ENCODE measurements at regions not wholly inside any gene's neighbourhood (a gene's known extent, or its start where the extent isn't known, plus 50 kb on each side); places are given as distances from the start of the nearest gene placed in this dataset.
A peak's percentile ranks its signal among the peaks of the same experiment; 100 is the strongest.
"Not testable (repeated sequence)": the region's sequence is repeated elsewhere in the genome, so short reads cannot be mapped to it uniquely, and the experiment has no call there.

DNA sequence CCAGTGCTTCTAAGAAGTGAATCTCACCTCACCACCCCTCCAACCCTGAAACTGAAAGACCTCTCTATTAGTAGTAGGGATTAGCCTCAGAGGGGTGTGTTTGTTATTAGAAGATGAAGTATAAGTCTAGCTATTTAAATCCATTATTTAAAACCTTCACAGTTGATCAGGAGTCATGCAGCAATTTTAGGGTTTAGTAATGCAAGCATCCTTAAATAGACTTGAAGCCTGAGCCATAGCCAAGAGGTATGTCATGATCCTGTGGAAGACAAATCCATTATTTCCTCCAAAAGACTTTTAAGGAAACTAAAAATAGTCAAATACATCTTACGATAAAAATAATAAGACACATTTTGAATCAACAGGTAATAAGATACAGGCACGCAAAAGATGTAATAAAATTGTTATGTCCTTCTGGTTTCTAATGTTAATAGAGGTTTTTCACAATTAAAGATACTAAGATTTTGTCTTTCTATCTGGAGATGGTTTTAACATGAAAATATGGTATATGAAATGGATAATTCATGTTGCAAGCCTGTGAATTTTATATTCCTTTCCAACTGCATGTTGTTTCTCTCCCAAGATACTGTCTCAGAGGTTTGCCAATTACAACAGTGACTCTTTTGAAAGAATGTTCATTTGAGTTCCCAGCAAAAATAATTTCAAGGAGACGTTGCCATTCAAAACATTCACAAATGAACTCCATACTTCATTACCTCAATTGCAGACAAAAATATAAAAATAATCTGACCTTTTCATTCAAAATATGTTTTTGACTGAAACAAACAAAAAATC lies 68.0 kb downstream of the LUZP4 start:
- DNase-seq, result peak; percentile 31

DNA sequence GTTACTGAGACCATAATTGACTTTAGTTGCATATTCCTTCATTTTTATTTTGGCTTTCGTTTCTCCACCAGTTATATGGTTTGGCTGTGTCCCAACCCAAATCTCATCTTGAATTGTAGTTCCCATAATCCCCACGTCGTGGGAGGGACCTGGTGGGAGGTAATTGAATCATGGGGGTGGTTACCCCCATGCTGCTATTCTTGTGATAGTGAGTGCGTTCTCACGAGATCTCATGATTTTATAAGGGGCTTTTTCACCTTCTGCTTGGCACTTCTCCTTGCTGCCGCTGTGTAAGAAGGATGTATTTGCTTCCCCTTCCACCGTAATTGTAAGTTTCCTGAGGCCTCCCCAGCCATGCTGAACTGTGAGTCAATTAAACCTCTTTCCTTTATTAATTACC lies 70.0 kb downstream of the LUZP4 start:
- not testable (repeated sequence) for DNase-seq

DNA sequence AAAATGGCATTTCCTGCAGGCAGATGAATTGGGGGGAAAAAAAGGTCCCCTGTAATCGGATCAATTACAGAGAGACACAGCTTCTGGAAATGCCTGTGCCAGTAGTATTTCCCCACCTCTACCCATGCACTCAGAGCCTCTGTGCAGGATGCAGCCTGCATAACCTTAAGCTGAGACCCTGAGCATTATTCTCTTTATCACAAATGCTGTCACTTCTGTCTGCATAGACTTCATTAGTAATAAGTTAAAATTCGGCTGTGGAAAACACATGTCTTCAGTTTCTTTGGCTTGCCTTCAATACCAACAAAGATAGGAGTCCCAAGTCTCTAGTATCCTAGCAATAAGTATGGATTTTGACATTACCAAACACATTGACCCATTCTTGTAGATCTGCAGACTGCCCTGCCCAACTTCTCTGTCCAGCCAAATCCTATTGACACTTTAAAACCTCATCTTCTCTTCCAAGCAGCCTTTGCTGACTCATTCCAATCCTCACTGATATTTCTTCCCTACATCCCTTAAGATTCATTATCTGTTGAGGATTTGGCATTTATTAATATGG lies 70.8 kb downstream of the LUZP4 start:
- DNase-seq, result no peak

DNA sequence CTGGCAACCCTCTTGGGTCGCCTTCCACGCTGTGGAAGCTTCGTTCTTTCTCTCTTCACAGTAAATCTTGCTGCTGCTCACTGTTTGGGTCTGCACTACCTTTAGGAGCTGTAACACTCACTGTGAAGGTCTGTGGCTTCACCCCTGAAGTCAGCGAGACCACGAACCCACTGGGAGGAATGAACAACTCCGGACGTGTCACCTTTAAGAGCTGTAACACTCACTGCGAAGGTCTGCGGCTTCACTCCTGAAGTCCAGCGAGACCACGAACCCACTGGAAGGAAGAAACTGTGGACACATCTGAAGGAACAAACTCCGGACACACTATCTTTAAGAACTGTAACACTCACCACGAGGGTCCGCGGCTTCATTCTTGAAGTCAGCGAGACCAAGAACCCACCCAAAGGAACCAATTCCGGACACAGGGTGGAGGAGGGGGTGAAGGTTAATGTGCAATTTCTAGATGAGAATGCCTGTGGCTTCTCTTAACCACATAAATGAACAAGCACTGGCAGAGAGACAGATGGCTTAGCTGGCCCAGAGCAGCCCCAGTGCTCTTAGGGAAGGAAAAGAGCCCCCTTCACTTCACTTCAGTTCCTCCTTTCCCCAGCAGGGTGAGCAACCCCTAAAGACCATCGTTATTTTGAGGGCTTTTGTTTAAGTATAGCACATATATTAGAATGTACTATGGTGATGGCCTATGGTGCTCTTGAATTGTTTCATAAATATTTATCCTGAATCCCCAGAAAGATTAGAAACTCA lies 73.0 kb downstream of the LUZP4 start:
- no peak for DNase-seq

DNA sequence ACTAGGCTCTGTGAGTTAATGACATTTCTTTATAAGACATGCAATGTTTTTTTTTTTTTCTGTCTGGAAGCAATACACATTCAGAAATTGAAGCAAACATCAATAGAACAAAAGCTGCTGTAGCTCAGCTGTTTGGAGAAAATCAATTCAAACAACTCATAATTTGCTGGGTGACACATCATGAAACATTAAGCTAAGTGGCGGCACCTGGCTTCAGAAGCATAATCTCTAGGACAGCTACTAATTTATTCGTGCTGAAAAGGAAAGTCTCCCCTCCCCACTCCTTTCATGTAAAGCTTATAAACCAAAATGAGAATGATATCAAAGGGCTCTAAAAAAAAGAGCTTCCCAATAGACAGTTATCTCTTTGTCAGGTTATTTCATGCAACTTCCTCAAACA lies 73.9 kb downstream of the LUZP4 start:
- DNase-seq, result no peak

DNA sequence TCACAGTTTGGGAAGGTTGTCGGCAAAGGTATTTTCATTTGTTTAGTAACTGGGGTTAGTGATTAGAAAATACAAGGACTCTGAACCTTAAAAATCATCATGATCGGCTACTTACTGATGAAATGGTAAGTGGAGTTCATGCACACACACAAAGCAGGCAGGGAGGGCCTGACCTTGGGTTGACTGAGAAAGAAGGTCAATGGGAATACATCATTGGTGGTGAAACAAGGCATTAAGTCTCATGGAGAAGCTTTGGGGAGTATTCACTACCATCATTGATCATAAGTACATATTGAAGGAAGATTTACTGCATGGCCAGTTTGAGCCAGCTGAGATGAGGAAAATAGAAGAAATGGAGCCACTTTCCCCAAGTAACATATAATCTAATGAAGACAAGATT lies 74.4 kb downstream of the LUZP4 start:
- DNase-seq, result no peak

DNA sequence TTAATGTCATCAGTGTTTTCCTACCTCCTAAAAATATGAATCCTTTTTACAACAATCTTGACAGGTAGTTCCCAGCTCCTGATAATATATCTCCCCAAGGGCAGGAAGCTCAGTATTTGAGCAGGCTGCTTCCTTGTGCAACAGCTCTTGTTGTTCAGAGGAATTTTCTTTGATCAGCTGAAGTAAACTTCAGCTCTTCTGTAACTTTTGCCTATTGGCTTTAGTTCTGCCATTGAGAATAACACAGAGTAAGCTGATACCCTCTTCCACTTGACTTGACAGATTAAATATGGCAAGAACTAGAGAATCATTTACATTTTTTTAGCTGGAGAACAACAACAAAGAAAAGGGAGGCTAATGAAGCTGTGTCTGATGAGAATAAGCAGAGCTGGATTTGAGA lies 75.2 kb downstream of the LUZP4 start:
- DNase-seq, result no peak

DNA sequence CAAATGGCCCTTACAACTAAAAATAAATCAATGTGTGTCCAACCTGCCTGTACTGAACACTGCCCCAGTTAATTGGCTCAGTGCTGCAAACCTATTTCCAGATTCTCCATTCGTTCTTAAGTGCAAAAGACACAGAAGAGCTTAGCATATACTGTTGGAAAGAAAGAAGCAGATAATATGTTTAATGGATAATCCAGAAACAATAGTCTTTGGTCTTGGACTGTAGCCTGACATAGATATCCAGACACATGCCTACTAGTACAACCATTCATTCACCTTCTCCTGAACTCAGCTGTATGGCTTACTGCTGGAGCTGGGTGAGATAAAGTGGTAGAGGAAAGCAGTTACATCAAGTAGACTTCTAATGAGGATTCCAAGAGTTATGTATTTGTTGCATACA lies 77.0 kb downstream of the LUZP4 start:
- DNase-seq, result no peak

DNA sequence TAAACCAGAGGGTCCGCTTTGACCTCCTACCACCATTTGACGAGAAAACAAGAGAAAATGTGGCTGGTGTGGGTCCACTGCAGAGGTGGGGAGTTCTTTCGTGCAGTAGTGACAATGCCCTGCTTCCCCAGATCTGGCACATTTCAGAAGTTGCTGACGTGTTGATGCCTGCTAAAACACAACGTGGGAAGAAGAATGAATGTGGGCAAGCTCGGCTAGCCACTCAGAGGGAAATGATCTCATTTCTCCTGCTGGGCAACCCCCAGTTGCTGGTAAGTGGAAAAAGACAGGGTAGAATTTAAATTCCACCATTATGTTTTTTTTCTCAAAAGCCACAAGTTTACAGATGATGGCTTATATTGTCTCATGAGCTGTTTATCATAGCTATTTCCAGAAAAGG lies 77.9 kb downstream of the LUZP4 start:
- DNase-seq, result peak; percentile 32

DNA sequence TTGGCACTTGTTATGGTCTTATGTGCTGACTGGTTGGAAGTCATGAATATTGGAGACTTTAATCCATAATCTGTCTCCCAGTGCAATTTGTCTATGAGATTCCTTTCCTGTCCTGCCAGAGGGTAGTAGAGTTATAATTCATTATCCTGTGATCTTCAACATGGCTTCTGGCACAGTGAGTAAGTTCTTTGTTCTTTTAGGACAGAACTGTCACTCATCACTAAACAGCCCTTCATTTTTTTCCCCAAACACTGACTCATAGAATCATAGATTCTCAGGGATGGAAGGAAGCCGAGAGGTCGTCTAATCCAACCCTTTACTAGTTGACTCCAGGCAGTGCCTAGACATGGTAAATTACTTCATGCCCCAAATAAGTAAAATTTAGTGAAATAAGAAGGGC lies 78.4 kb downstream of the LUZP4 start:
- DNase-seq, result no peak

DNA sequence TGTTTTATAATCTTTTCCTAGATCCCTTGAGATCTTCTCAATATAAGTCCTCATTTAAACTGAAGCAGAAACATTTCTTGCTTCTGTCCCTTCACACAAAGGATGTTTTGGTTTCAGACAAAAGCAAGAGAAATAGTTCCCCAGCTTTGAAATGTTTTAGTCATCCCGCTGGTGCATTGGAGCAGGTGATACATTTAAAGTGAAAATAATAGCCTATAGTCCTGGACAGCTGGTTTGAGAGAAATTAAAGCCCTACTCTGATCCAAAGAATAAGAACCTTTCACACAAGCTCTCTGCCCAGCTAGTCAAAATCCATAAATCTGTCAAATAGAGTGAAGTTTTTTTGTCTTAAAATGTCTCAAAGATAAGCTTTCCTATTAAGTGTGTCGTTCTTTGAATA lies 79.4 kb downstream of the LUZP4 start:
- no peak for DNase-seq

DNA sequence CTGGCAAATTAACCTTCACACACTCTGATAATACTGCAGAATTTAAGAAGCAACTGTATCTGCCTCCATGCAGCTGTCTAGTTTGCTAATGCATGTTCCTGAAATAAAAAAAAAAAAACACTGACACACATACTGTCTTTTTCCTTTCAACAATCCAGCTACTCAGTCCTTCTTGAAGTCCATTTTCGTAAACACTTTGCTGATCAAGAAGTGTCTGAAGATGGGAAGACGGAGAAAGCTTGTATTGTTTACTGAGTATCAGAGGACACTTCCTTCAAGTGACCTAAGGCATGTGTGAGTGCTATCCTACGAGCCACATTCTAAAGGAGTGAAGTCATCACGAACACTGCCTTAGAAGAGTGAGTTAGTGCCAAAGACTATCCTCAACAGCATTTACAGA lies 82.6 kb downstream of the LUZP4 start:
- no peak for DNase-seq

DNA sequence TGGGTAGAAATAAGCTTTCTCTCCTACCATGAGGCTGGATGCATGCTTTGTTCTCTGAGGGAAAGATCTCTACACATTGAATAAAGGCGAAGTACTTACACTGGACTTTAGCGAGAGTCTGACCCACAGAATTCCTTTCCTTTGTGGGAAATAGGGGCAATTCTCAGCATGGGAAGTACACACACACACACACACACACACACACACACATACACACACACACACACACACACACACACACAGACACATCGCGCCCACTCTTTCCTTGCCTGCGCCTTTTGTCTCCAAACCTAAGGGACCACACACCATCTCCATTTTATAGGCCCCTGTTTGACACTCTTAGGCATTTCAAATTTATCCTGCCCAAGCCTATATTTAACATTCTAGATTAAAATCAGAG lies 83.8 kb downstream of the LUZP4 start:
- DNase-seq, result no peak

DNA sequence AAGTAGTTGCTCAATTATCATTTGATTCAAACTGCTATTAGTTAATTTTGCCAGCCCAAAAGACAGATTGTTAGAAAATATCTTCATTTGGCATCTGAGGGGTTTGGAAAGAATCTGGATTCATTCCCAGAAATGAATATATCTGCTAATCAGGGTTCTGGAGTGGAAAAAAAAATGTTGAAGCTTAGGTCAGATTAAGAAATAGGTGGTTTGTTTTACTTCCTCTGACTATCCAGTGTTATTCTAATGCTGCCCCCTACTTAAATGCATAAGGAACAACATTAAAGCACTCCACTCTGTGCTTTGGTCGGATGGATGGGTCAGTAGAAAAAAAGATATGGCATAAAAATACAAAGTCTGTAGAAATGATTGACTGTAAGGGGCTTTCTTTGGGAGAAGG lies 89.0 kb downstream of the LUZP4 start:
- no peak for DNase-seq

DNA sequence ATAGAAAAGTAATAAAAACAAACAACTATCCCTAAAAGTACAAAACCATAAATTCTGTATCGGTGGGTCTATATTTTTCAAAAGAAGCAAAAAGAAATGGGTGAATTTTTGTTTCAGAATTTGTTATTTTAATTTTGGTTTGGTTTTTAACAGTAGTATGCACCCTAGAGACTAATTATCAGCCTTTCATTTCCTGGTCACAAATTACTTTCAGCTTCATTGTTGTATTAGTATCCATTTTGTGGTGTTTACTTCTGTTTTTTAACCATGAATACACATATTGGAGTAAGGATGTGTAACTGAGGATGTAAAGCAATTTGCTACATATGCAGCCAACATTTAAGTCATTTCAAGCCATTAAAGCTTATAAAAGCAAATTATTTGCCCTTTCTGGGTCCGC lies 97.8 kb downstream of the LUZP4 start:
- no peak for DNase-seq

DNA sequence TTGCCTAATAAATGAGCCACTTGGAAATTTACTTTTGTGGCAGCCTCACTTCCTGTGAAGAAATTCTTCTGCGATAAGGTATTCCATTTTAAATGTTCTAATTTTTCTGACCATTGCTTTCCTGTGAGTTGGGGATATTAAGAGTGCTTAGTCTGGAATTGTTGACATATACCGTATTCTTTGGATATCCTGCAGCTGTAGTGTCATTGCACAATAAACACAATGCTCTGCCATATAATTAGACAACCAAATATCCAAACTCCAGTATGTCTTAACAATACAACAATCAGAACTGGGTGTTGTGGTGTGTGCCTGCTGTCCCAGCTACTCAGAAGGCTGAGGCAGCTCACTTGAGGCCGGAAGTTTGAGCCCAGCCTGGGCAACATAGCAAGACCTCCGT lies 99.4 kb downstream of the LUZP4 start:
- DNase-seq, result no peak

DNA sequence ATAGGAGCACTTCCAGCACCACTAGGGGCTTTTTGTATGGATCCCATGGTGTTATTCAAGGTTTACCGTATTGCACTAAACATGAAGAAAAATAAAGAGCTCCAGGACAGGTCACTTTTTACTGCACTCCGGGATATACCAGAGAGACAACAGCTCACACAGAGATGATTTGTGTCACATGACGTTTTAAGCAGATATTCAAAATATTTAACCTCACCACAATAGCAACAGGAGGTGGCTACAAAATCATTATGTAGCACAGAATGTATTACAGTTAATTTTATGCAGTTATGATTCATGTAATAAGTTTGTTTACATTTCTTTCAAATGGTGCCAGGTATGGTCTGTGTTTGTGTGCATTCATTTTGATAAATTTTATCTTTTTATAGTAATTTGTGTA lies 100.6 kb downstream of the LUZP4 start:
- DNase-seq, result no peak

DNA sequence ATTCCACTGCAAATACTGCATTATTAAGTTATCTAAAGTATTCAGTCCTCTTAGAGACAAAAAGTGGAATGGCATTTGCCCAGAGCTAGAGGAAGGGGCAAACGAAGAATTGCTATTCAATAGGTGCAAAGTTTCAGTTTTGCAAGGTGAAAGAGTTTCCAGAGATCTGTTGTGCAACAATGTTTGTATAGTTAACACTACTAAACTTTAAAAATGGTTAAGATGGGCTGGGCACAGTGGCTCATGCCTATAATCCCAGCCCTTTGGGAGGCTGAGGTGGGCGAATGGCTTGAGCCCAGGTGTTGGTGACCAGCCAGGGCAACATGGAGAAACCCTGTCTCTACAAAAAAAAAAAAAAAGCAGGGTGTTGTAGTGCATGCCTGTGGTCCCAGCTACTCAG lies 102.5 kb downstream of the LUZP4 start:
- DNase-seq, result no peak

DNA sequence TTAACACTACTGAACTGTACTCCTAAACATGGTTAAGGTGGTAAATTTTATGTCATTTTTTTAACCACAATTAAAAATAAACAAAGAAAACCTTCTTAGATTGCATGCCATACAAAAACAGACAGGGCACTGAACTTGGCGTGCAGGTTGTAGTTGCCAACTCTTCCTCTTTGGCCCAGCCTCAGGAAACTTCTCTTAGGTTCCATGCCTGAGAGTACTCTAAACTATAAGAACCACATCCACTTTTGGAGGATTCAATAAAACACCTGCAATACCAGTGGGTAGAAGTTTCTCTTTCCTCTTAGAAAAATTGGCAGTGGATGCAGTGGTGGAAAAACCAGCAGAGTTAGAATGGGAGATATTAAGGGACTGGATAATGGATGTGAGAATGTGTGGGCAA lies 103.4 kb downstream of the LUZP4 start:
- no peak for DNase-seq

DNA sequence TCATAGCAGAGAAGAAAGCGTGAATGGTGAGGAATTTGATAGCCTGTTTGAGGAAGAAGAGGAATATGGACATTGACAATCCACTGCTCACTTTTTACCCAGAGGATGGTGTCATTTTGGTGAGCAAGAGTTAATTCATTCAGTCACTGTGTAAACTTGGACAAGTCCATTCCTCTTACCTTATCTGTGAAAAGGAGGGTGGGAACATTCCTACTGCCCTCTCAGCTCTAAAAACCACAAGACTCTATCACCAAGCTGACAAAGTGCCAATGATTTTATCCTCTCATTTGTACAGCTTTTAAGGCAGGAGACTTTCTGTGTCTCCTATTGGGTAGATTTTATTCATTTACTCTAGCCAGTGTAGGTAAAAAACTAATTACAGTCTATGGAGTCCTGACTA lies 103.8 kb downstream of the LUZP4 start:
- no peak for DNase-seq

DNA sequence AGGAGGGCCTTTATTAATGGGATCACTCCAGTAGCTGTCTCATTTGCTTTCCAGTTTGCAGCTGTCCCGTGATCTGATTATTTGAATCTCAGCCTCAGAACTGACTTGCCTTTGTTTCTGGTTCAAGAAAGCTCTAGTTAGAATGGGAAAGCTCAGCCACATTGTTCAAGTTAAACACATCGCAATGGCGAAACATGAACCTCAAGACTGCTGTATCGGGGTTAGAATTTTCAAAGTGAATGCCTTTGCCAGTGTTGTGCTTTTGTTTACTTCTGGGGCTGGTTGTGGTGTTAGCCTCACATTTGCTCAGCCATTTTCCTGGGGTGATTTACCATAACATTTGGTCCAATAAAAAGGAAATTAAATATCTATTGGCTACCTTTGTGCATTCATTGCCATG lies 105.3 kb downstream of the LUZP4 start:
- DNase-seq, result not testable (repeated sequence)

DNA sequence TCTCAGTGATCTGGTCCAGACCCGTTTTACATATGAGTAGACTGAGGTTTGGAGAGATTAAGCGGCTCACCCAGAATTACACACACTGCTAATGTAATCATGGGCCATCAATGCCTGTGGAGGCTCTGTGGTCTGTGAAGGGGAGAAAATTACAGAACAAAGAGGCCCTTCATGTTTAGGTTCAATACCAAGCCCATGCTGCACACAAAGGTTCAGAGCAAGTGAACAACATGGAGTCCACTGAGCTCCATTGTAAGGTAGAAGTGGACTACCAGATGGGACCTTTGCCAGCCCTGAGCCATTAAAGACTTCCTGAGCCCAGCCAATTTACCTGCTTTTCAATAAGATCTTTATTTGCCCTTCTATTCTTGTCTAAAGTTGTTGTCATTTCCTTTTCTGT lies 109.8 kb downstream of the LUZP4 start:
- no peak for DNase-seq

DNA sequence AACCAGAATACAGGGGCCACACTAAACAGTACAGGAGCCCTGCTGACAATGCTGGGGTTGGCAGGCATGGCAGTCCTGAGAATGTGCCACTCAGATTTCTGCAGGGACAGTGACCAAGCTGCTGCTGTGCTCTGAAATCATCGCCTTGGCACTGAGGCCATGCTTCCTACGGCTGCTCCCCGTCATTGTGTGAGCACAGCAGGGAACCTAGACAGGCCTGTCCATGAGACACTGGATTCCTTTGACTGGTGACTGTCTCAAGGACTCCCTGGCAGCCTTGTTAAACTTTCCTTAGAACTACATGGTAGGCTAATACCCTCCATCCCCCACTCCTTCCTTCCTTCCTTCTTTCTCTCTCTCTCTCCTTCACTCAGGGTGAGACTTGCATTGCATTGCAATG lies 111.4 kb downstream of the LUZP4 start:
- DNase-seq, result no peak

DNA sequence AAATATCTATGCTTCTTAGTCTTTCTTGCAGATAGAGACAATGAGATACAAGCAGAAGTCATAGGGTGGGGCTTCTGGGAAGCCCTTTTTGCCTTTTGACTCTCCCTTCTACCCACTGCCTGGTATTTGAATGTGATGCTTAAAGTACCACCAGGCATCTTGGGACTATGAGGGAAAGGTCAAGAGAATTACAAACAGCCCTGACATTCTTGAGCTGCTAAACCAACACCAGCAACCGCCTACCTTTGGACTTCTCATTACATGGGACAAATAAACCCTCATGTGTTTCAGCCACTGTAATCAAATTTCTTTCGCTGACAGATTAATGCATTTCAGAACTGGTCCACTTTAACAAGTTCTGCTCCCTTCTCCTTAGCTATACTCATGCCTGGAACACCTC lies 112.8 kb downstream of the LUZP4 start:
- DNase-seq, result no peak

Measured in femur (tissue), 1 donor.